Sigmoid colon (tissue), 4 donors: ENCODE measurements at regions not wholly inside any gene's neighbourhood (a gene's known extent, or its start where the extent isn't known, plus 50 kb on each side); places are given as distances from the start of the nearest gene placed in this dataset.

Experiments used
- CTCF ChIP-seq, 4 experiments: fragments of 450-650 bp in 3 of 4; fragments of 200-600 bp in 1 of 4; IDR thresholded peaks; one replicate each; pipeline ENCODE4 v1.5.1; 2016 to 2019; ENCODE audit warnings: antibody characterized with exemption in 4 of 4, mild to moderate bottlenecking in 3 of 4, moderate library complexity in 2 of 4
- POLR2A ChIP-seq, 2 donors: fragments of 450-650 bp; IDR thresholded peaks; one replicate each; pipeline ENCODE4 v1.6.1; 2016; ENCODE audit warnings: antibody characterized with exemption in 2 of 2, mild to moderate bottlenecking in 2 of 2, moderate library complexity in 2 of 2
- POLR2AphosphoS5 ChIP-seq, 4 donors: sonication (generic); formaldehyde crosslinking; IDR thresholded peaks; one replicate each; pipeline ENCODE4 v1.6.1; 2017; ENCODE audit warnings: antibody characterized with exemption in 4 of 4

GRCh38 chr3:150261958-150262357 is 146.1 kb upstream of the TSC22D2 start:
- TF ChIP-seq CTCF (IDR thresholded peaks at IDR 0.05) (no peak), POLR2A (IDR thresholded peaks at IDR 0.05) (no peak), POLR2AphosphoS5 (IDR thresholded peaks at IDR 0.05) (no peak)
